Astrocyte (in vitro differentiated cells and primary cell): ENCODE measurements at regions not wholly inside any gene's neighbourhood (a gene's known extent, or its start where the extent isn't known, plus 50 kb on each side); places are given as distances from the start of the nearest gene placed in this dataset.

Experiments used
- DNase-seq: peaks from one replicate; pipeline ENCODE4 v3.0.0-alpha.2; 2010; ENCODE audit warnings: low read depth
- FAIRE-seq: peaks from 2 replicates; lab custom pipeline; 2011; peaks lifted over from hg19 to GRCh38; lab: Jason Lieb, UNC
- H2AFZ ChIP-seq: 2 replicates; pipeline ENCODE4 v1.6.0; 2012; ENCODE audit warnings: low read depth, low read length, inconsistent platforms
- H3K27ac ChIP-seq: 2 replicates; pipeline ENCODE4 v1.5.1; 2011; ENCODE audit warnings: low read depth, low read length, inconsistent platforms
- H3K27me3 ChIP-seq: 2 replicates; pipeline ENCODE4 v1.6.0; 2011; ENCODE audit warnings: low read length, inconsistent platforms; ENCODE audit not compliant: insufficient read depth
- H3K36me3 ChIP-seq: 2 replicates; pipeline ENCODE4 v1.5.1; 2011; ENCODE audit warnings: low read length, inconsistent platforms; ENCODE audit not compliant: insufficient read depth
- H3K4me1 ChIP-seq: 2 replicates; pipeline ENCODE4 v1.5.1; 2011; ENCODE audit warnings: low read length, inconsistent platforms; ENCODE audit not compliant: insufficient read depth
- H3K4me2 ChIP-seq: 2 replicates; pipeline ENCODE4 v1.6.0; 2012; ENCODE audit warnings: low read length, inconsistent platforms
- H3K4me3 ChIP-seq: 2 replicates; pipeline ENCODE4 v1.5.1; 2011; ENCODE audit warnings: low read depth, mild to moderate bottlenecking, low read length, inconsistent platforms; ENCODE audit not compliant: insufficient read depth
- H3K79me2 ChIP-seq: 2 replicates; pipeline ENCODE4 v1.6.0; 2012; ENCODE audit warnings: mild to moderate bottlenecking, low read length, inconsistent platforms; ENCODE audit not compliant: insufficient read depth
- H3K9ac ChIP-seq: 2 replicates; pipeline ENCODE4 v1.6.0; 2012; ENCODE audit warnings: mild to moderate bottlenecking, low read length, inconsistent platforms
- H3K9me3 ChIP-seq: 2 replicates; pipeline ENCODE4 v1.5.1; 2012; ENCODE audit warnings: low read depth, mild to moderate bottlenecking, low read length, inconsistent platforms; ENCODE audit not compliant: insufficient read depth
- H4K20me1 ChIP-seq: 2 replicates; pipeline ENCODE4 v1.6.0; 2012; ENCODE audit warnings: low read length, inconsistent platforms; ENCODE audit not compliant: insufficient read depth
- H3K27ac Mint-ChIP-seq: one replicate; pipeline ENCODE4 v1.8.0; 2021; ENCODE audit warnings: mild to moderate bottlenecking, mixed read lengths; ENCODE audit not compliant: unreplicated experiment
- H3K27me3 Mint-ChIP-seq: one replicate; pipeline ENCODE4 v1.8.0; 2021; ENCODE audit warnings: low read depth, mixed read lengths; ENCODE audit not compliant: unreplicated experiment
- H3K36me3 Mint-ChIP-seq: one replicate; pipeline ENCODE4 v1.8.0; 2021; ENCODE audit warnings: low read depth, mixed read lengths; ENCODE audit not compliant: unreplicated experiment
- H3K4me1 Mint-ChIP-seq: one replicate; pipeline ENCODE4 v1.8.0; 2021; ENCODE audit warnings: low read depth, mixed read lengths; ENCODE audit not compliant: unreplicated experiment
- H3K4me3 Mint-ChIP-seq: one replicate; pipeline ENCODE4 v1.8.0; 2021; ENCODE audit warnings: mild to moderate bottlenecking, moderate library complexity, mixed read lengths; ENCODE audit not compliant: unreplicated experiment
- H3K9me3 Mint-ChIP-seq: one replicate; pipeline ENCODE4 v1.8.0; 2021; ENCODE audit warnings: mild to moderate bottlenecking, mixed read lengths; ENCODE audit not compliant: unreplicated experiment
- CTCF ChIP-seq: IDR thresholded peaks from 2 replicates; pipeline ENCODE4 v1.5.1; 2011; ENCODE audit warnings: low read depth, mild to moderate bottlenecking, inconsistent platforms, low read length, moderate library complexity; ENCODE audit not compliant: insufficient read depth
- EZH2 ChIP-seq: IDR thresholded peaks from 2 replicates; pipeline ENCODE4 v1.6.1; 2012; ENCODE audit warnings: mild to moderate bottlenecking, low read length, inconsistent platforms; ENCODE audit not compliant: insufficient read depth

- Mint-ChIP-seq H3K9me3 (no peaks in the 10 kb centered on the region), H3K36me3 (no peaks in the 10 kb centered on the region), H3K27me3 (peaks cover 6% of the 10 kb centered on the region), H3K4me3 (no peak overlapping the region), H3K27ac (no peak overlapping the region), H3K4me1 (no peaks in the 10 kb centered on the region)
- Histone ChIP-seq H4K20me1 (no peaks in the 10 kb centered on the region), H3K27me3 (no peaks in the 10 kb centered on the region), H3K36me3 (no peaks in the 10 kb centered on the region), H3K9me3 (no peaks in the 10 kb centered on the region), H3K4me3 (no peak overlapping the region), H3K9ac (no peak overlapping the region), H3K79me2 (no peaks in the 10 kb centered on the region), H3K27ac (no peak overlapping the region), H3K4me1 (no peaks in the 10 kb centered on the region), H3K4me2 (no peak overlapping the region), H2AFZ (no peak overlapping the region)
- peak; percentile 71 for DNase-seq
- no peak for TF ChIP-seq CTCF
- TF ChIP-seq EZH2: no peak
- FAIRE-seq: peak; percentile 69
Measured at GRCh38 chrX:107552930-107553329, 75.4 kb upstream of the PRPS1 start.

GRCh38 chrX:107556967-107557366 is 71.3 kb upstream of the PRPS1 start:
- no peaks in the 10 kb centered on the region for H3K79me2 ChIP-seq

More at GRCh38 chrX:107556967-107557366, 71.3 kb upstream of the PRPS1 start:
- H3K9me3 ChIP-seq: no peaks in the 10 kb centered on the region
- H3K4me3 Mint-ChIP-seq: no peak overlapping the region
- H3K27me3 ChIP-seq: no peaks in the 10 kb centered on the region
- H2AFZ ChIP-seq: no peak overlapping the region
- no peak overlapping the region for H3K4me3 ChIP-seq
- H3K4me1 Mint-ChIP-seq: peaks cover 24% of the 10 kb centered on the region
- no peak overlapping the region for H3K27ac Mint-ChIP-seq
- H3K27ac ChIP-seq: no peak overlapping the region
- no peaks in the 10 kb centered on the region for H4K20me1 ChIP-seq
- no peaks in the 10 kb centered on the region for H3K36me3 Mint-ChIP-seq
- DNase-seq (no peak), FAIRE-seq (no peak)
- H3K9ac ChIP-seq: no peak overlapping the region
- H3K4me2 ChIP-seq: no peak overlapping the region
- TF ChIP-seq CTCF: no peak
- TF ChIP-seq EZH2: no peak
- H3K36me3 ChIP-seq: no peaks in the 10 kb centered on the region
- H3K9me3 Mint-ChIP-seq: no peaks in the 10 kb centered on the region
- H3K4me1 ChIP-seq: peaks cover 15% of the 10 kb centered on the region
- no peaks in the 10 kb centered on the region for H3K27me3 Mint-ChIP-seq
